A172 (cell line): ENCODE measurements at regions not wholly inside any gene's neighbourhood (a gene's known extent, or its start where the extent isn't known, plus 50 kb on each side); places are given as distances from the start of the nearest gene placed in this dataset.

Source experiments
- DNase-seq: peaks from one replicate; pipeline ENCODE4 v3.0.0-alpha.2; 2015; ENCODE audit warnings: low spot score

- no peak for DNase-seq
Observed at GRCh38 chr5:117719413-117719812, 1144.8 kb upstream of the SEMA6A start.

DNA sequence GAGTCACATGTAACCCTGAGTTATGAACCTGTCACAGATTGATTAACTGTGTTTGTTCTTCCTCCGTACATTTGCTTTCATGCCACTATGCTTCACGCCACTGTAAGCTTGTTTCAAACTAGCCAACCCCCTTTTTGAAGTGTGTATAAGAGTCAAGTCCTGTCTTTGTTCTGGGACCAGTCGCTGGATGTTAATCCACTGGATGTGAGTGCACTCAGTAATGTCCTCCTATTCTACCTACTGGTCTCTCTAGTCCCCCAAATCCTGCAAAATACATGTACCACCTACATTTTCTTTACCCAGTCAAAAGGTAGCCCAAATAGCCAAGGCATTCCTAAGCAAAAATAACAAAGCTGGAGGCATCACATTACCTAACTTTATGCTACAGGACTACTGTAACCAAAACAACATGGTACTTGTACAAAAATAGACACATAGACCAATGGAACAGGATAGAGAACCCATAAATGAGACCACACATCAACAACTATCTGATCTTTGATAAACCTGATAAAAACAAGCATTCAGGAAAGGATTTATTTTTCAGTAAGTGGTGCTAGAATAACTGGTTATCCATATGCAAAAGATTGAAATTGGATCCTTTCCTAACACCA, 1139.1 kb upstream of the SEMA6A start:
- peak; percentile 5 for DNase-seq

GRCh38 chr5:117701062-117701461, 1126.4 kb upstream of the SEMA6A start:
- DNase-seq: no peak

- no peak for DNase-seq
Observed at GRCh38 chr5:117692606-117693005, 1118.0 kb upstream of the SEMA6A start.

DNA sequence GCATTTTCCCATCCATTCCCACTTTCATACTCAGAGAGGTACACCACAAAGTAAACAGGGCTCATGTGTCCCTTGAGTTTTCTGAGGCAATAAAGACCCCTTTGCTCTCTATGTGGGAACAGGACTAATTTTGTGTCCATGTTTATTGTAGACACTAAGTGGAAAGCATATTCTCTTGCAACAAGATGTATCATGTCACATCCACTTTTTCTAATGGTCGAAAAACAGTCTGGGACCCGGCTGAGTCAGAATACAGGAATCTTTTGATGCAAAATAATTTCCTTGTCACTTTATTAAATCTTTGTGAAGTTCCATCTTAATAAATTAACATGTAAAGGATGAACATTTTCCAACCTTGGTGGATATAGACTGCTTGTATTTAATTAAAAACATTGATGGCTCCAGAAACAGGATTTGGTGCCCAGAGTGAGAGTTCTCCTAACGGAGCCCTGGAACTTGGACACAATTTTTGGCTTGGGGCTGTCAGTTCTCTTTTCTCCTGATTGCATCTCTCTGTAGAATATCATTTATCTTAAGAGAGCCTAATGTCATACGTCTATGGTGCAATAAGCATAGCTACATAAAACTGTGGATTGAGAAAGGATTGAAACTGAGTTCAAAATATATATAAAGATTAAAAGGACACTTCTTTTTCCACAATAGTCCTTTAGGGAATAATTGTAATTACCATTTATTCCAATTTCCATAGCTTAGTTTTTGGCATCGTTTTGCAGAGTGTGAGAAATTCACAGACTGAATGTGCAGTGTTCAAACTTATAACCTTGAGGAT, 1116.7 kb upstream of the SEMA6A start:
- DNase-seq: no peak

DNA sequence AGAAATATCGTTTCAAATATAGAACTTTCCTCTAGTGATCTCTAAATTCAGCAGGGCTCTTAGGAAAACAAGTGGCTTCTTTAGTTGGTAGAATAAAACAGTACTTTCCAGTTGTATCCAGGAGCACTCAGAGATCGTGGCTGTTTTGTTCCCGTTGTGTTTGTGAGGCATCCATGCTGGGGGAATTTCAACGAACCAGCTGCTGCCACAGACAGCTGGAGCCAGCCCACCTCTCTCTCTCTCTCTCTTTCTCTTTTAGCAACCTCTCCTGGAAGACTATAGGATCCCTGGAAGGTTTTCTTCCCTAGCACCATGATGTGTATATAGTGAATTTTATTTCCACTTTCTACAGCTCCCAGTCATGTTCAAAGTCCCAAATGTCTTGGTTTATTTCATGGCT, 1116.0 kb upstream of the SEMA6A start:
- DNase-seq: no peak

DNA sequence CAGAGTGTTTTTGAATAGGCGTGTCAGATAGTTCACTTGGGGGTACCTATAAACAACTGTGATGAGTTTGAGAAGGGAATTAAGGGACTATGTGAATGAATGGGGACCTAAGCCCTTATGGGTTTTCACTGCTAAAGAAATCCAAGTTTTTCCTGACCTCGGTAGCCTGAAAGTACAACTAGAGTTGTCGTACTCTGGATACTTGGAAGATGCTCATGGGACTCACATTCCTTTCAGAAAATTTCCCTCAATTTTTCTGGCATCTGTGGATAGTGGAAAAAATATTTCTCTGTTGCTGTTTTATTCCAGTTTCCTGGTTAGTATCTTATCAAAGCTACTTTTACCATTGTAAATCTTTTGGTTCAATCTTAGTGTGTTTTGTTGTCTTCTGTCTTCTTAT, 1112.3 kb upstream of the SEMA6A start:
- no peak for DNase-seq

DNA sequence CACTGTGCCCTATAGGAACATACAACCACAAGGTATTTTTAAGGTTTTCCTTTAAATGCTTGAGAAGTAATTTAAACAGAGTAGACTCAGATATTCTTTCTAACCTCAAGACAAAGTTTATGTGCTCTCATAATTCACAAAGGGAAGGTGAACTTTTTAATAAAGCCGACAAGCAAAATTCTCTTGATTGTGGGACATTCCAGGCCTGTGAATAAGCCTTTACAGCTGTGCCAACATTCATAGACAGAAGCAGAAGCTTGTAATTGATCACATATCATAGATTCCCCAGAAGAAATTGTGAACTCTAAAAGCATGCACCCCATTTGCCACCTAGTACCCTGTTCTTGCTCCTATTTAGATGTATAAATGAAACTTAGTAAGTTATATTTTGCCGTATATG, 1107.8 kb upstream of the SEMA6A start:
- peak; percentile 18 for DNase-seq

DNA sequence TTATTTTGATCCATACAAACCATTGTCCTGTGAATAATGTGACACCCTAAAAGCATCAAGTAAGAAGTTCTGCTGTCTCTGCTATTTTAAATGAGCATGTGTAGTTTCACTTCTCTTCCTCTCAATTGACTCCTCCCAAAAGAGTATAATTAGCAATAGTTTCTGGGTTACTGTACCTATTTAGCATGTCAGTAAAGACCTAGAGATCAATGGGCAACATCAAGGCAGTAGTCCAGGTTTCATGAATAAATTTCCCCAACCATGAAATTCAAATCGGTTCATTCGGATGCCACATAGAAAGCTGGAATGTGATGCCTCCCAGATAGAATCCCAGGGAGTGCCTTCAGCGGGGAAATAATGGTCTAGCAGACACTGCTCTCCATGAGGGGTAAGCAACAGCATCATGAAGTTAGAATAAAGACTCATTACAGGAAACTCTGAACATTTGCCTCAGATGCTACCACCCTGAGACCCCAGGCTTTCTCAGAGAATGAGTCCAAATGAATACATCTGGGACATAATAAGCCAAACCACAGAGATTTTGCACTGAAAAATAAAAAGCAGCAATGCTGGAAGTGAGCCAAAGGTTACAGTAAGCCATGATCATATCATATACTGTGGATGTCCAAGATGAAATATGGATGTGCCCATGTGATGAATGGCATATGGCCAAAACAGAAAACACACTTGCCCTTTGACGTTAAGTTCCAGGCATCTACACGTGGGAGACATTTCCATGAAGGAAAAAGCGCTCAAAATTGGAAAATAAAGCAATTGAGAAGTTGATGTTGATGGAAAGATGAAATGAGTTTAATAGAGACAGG, 1107.0 kb upstream of the SEMA6A start:
- DNase-seq: no peak

DNA sequence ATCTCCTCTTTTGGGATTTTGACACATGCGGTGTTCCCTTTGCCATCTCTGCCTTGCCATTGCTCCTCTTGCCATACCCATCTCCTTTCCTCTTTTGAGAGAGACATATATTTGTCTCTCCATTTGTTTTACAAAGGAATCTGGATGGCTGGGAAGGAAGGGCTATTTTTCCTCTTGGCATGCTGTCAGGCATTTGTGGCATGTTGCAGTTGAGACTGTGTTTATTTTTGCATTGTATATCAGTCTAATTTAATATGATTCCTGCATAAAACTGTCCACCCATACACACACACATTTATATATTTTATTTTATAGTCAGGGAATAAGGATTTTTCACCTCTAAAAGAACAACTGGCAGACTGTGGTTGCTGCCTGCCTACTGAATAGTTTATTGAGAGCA, 1105.8 kb upstream of the SEMA6A start:
- DNase-seq: peak; percentile 16

DNA sequence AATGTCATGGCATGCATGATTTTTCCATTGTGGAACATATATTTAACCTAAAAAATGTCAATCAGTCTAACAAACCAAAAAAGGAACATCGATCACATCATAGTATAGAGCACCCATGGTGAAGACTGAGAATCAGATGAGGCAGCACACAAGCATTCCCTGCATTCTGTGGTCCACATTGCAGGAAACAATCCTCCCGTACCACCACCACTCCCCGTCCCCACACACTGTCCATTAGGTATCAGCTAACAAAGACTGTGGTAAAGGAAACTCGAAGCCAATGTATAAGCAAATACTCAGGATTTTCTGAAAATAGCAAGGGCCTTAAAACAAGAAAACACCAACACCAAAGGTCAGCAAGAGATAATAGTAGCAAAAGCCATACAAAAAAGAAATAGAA, 1104.4 kb upstream of the SEMA6A start:
- no peak for DNase-seq

GRCh38 chr5:117675646-117676045, 1101.0 kb upstream of the SEMA6A start:
- no peak for DNase-seq

DNA sequence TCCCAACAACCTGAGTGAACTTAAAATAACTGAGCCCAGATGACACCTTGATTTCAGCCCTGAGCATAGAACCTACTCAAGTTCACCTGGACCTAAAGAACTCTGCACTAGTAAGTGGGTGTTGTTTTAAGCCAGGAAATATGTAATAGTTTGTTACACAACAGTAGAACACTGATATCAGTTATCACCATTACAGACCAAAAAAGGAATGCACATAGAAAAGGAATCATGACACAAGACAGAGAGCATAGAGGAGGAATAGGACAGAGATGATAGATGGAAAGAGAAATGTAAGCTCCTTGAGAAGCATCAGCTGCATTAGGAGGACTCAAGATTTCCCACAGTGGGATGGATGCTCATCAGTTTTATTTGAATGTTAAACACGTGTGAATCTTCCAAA, 1096.9 kb upstream of the SEMA6A start:
- no peak for DNase-seq

DNA sequence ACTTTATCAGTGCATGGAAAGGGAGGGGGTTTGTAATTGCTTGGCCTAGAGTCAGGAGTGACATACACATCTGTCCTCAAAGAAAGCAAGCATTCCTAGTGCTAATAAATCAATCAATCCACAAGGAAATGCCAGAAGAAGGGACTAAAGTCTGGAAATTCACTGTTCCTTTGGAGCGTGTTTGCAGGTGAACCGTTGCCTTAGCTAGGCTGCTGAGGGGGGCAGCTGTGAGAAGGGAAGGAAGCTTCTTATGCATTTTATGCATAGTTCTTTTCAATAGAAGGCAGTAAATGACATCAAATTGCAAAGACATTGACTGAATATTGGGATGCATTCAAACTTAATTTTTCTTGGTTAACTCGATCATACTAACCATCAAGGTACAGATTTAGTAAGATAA, 1092.5 kb upstream of the SEMA6A start:
- DNase-seq: no peak

- DNase-seq: no peak
Observed at GRCh38 chr5:117665121-117665520, 1090.5 kb upstream of the SEMA6A start.

- DNase-seq: no peak
Observed at GRCh38 chr5:117662361-117662760, 1087.7 kb upstream of the SEMA6A start.

GRCh38 chr5:117657541-117657940, 1082.9 kb upstream of the SEMA6A start:
- DNase-seq: no peak

DNA sequence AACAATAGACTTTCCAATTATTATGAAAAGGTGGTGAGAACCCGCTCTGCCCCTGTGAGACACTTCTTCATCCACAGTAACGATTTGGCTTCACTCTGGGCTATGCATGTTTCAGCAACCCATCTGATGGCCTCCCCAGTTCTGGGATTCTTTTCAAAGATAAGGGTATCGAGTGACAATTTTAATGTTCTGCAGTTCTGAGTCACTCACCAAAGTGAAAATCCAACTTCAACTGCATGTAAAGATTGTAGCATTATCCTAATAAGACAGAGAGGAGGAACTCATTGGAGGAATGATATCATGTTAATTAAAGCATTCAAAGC, 1078.3 kb upstream of the SEMA6A start:
- no peak for DNase-seq

GRCh38 chr5:117652036-117652957, 1077.7 kb upstream of the SEMA6A start:
- DNase-seq: peak; percentile 44

GRCh38 chr5:117649821-117650220, 1075.2 kb upstream of the SEMA6A start:
- no peak for DNase-seq

- no peak for DNase-seq
Observed at GRCh38 chr5:117645400-117645799, 1070.8 kb upstream of the SEMA6A start.

GRCh38 chr5:117638581-117638980, 1064.0 kb upstream of the SEMA6A start:
- no peak for DNase-seq
